RWPE2 (cell line): ENCODE measurements at regions not wholly inside any gene's neighbourhood (a gene's known extent, or its start where the extent isn't known, plus 50 kb on each side); places are given as distances from the start of the nearest gene placed in this dataset.
A peak's percentile ranks its signal among the peaks of the same experiment; 100 is the strongest.

ENCODE experiments used
- ATAC-seq: fragments of 200-7000 bp; cut with Tn5 transposase; 3 replicates; pipeline ENCODE4 v1.9.1; 2021; ENCODE audit warnings: low read depth
- DNase-seq: peaks from one replicate; pipeline ENCODE4 v3.0.0-alpha.2; 2020; ENCODE audit warnings: low spot score
- H3K27ac ChIP-seq: fragments of 450-650 bp; 2 replicates; pipeline ENCODE4 v1.5.1; 2017; ENCODE audit warnings: mild to moderate bottlenecking; ENCODE audit not compliant: poor library complexity, severe bottlenecking
- H3K27me3 ChIP-seq: fragments of 250-450 bp; sonication (Bioruptor Pico); 2 replicates; pipeline ENCODE4 v1.5.1; 2021; ENCODE audit warnings: mild to moderate bottlenecking, moderate library complexity; ENCODE audit not compliant: insufficient read depth, poor library complexity, severe bottlenecking
- H3K36me3 ChIP-seq: fragments of 250-450 bp; sonication (Bioruptor Pico); 2 replicates; pipeline ENCODE4 v1.5.1; 2020; ENCODE audit warnings: low read depth, mild to moderate bottlenecking, moderate library complexity
- H3K4me1 ChIP-seq: fragments of 250-450 bp; sonication (Bioruptor Pico); 2 replicates; pipeline ENCODE4 v1.5.1; 2021; ENCODE audit warnings: mild to moderate bottlenecking, moderate library complexity; ENCODE audit not compliant: insufficient read depth, poor library complexity, severe bottlenecking
- H3K4me3 ChIP-seq: fragments of 250-450 bp; sonication (Bioruptor Pico); 2 replicates; pipeline ENCODE4 v1.5.1; 2021; ENCODE audit warnings: mild to moderate bottlenecking, moderate library complexity; ENCODE audit not compliant: severe bottlenecking
- H3K9me3 ChIP-seq: fragments of 250-450 bp; sonication (Bioruptor Pico); 2 replicates; pipeline ENCODE4 v1.5.1; 2021; ENCODE audit warnings: mild to moderate bottlenecking, moderate library complexity; ENCODE audit not compliant: severe bottlenecking
- CTCF ChIP-seq: fragments of 450-650 bp; IDR thresholded peaks from one replicate; pipeline ENCODE4 v1.5.1; 2017; ENCODE audit warnings: mild to moderate bottlenecking, moderate library complexity; ENCODE audit not compliant: poor library complexity, severe bottlenecking

- DNase-seq (no peak), ATAC-seq (no peak)
- Histone ChIP-seq H3K27me3 (no peaks in the 10 kb centered on the region), H3K4me3 (no peak overlapping the region), H3K36me3 (no peaks in the 10 kb centered on the region), H3K4me1 (peaks cover 10% of the 10 kb centered on the region), H3K9me3 (peaks cover 6% of the 10 kb centered on the region), H3K27ac (no peak overlapping the region)
- no peak for TF ChIP-seq CTCF
Observed at GRCh38 chr12:95390192-95390591, 83.8 kb upstream of the METAP2 start.

- no peak overlapping the region for H3K27ac ChIP-seq
- H3K27me3 ChIP-seq, result no peaks in the 10 kb centered on the region
- peaks cover 6% of the 10 kb centered on the region for H3K9me3 ChIP-seq
- H3K4me3 ChIP-seq, result no peak overlapping the region
- ATAC-seq (no peak), DNase-seq (no peak)
- peaks cover 4% of the 10 kb centered on the region for H3K4me1 ChIP-seq
- no peaks in the 10 kb centered on the region for H3K36me3 ChIP-seq
- no peak for TF ChIP-seq CTCF
Observed at GRCh38 chr12:95390932-95391331, 83.0 kb upstream of the METAP2 start.

- H3K4me3 ChIP-seq, result no peak overlapping the region
- no peaks in the 10 kb centered on the region for H3K27me3 ChIP-seq
- no peaks in the 10 kb centered on the region for H3K36me3 ChIP-seq
- H3K9me3 ChIP-seq, result peaks cover 6% of the 10 kb centered on the region
- no peak for DNase-seq
- no peak overlapping the region for H3K27ac ChIP-seq
- no peak for TF ChIP-seq CTCF
- peaks cover 15% of the 10 kb centered on the region for H3K4me1 ChIP-seq
- no peak for ATAC-seq
Observed at GRCh38 chr12:95393191-95393790, 80.7 kb upstream of the METAP2 start.

GRCh38 chr12:95395696-95396095, 78.3 kb upstream of the METAP2 start:
- Histone ChIP-seq H3K4me3 (no peak overlapping the region), H3K27me3 (no peaks in the 10 kb centered on the region), H3K27ac (no peak overlapping the region), H3K4me1 (peaks cover 15% of the 10 kb centered on the region), H3K9me3 (peaks cover 6% of the 10 kb centered on the region), H3K36me3 (no peaks in the 10 kb centered on the region)
- DNase-seq, result no peak
- ATAC-seq, result no peak
- TF ChIP-seq CTCF, result no peak

- no peaks in the 10 kb centered on the region for H3K27me3 ChIP-seq
- H3K27ac ChIP-seq, result no peak overlapping the region
- no peak overlapping the region for H3K4me3 ChIP-seq
- DNase-seq, result no peak
- no peak for TF ChIP-seq CTCF
- peaks cover 6% of the 10 kb centered on the region for H3K9me3 ChIP-seq
- no peaks in the 10 kb centered on the region for H3K36me3 ChIP-seq
- peak; percentile 75 for ATAC-seq
- peaks cover 15% of the 10 kb centered on the region for H3K4me1 ChIP-seq
Observed at GRCh38 chr12:95396849-95397468, 77.0 kb upstream of the METAP2 start.
